HG03039 (cell line): ENCODE measurements at regions not wholly inside any gene's neighbourhood (a gene's known extent, or its start where the extent isn't known, plus 50 kb on each side); places are given as distances from the start of the nearest gene placed in this dataset.
A peak's percentile ranks its signal among the peaks of the same experiment; 100 is the strongest.

Experiments
- ATAC-seq: cut with Tn5 transposase; IDR thresholded peaks from one replicate; pipeline ENCODE4 v1.9.1; 2021; ENCODE audit warnings: mild to moderate bottlenecking, moderate library complexity; ENCODE audit not compliant: unreplicated experiment

DNA sequence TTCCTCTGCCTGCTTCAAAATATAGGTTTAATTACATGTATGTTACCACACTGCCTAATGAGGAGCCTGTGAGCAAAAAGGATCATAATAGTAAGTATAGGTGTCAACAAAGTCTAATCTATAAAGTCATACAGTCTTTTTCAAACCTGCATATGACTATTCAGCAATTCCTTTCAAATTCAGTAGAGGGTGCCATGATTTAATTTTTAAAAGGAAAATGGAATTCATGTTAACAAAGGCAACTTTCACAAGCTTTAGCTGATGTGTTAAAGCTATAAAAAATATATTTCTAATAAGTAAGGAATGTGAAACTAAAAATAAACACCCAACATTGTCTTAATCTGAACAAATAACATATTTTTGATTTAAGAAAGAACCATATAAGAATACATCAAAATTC is 52.1 kb downstream of the MPP7 start:
- no peak for ATAC-seq

- no peak for ATAC-seq
Measured at GRCh38 chr10:28250358-28250757, 52.5 kb downstream of the MPP7 start.

GRCh38 chr10:28249512-28249911 is 53.4 kb downstream of the MPP7 start:
- no peak for ATAC-seq

GRCh38 chr10:28248092-28248491 is 54.8 kb downstream of the MPP7 start:
- ATAC-seq: no peak

- no peak for ATAC-seq
Measured at GRCh38 chr10:28246023-28246422, 56.8 kb downstream of the MPP7 start.

DNA sequence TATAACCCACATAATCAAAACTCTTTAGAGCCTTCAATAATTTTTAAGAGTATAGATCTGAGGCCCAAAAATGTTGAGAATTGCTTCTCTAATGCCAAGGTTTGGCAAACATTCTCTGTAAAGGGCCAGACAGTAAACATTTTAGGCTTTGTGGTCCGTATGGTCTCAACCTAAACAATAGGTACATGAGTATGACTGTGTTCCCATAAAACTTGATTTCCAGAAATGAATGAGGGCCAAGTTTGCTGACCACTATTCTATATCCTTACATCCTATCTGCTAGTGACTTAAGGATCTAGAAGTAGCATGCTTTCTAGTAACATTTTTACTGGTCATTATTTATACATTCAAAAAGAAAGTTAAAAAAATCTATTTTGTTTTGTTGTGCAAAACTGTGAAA is 58.9 kb downstream of the MPP7 start:
- ATAC-seq: no peak

DNA sequence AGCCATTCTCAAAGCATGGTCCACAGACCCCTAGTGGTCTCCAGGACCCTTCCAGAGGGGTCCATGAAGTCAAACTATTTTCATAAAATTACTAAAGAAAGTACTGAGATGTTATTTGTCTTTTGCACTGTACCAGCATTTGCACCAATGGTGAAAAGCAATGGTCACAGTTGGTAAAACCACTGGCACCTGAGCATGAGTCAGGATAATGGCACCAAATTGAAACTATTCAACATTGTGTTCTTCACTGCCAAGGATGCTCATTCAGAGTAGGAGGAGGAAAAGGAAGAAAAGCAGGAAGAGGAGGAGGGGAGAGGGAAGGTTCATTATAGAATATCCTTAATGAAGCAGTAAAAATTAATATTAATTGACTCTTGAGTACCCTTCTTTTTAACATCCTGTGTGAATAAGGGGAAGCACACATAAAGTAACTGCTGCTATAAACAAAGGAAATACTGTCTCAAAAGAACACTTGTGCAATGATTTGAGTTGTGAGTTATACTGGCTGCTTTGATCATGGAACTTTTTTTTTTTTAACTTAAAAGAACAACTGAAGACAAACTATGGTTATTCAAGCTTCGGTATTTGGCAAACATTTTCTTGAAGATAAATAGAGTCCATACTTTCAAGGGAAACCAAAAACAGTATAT is 60.2 kb downstream of the MPP7 start:
- ATAC-seq: no peak

DNA sequence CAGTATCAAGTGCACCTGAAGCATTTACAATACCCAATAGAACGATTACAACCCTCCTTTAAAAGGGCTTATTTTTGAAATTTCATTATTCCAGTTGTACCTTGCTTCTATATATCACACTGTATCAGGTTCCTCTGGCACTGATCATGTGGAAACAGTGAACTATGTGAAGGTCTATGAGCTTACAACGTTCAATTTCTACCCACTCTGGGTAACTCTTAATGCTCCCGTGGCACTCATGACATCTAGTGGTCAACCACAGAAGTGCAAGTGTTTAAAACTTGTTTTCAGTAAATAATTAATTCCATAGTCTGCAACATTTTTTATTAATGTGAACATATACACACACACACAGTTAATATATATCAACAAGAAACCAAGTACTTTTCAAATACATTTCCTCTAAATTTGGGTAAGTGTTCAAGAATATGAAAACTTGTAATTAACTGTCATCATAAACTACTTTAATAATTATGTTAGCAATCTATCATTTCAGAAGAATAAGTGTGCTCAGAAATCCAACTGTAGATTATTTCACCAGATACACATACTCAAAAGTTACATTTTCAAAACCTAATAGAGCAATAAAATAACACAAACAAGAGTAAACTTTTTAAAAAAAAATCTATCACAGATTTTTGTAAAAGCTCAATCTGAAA is 61.0 kb downstream of the MPP7 start:
- peak; percentile 53 for ATAC-seq

DNA sequence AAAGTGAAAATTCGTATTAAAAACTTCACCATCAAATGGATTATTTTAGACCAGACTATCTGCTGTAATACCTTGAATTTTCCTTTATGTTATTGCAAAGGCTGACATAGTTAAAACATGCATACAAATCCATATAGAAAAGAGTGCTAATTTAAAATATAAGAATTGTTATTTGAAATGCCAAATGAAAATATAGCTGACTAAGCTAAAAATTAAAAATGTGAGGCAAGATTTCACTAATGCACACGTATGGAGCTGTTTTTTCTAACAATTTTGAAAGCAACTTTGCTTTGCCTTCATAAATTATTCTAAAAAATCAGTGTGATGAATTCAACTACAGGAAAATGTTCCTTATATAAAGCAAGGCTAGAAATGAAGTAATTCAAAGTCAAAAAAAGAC is 62.5 kb downstream of the MPP7 start:
- ATAC-seq: no peak

DNA sequence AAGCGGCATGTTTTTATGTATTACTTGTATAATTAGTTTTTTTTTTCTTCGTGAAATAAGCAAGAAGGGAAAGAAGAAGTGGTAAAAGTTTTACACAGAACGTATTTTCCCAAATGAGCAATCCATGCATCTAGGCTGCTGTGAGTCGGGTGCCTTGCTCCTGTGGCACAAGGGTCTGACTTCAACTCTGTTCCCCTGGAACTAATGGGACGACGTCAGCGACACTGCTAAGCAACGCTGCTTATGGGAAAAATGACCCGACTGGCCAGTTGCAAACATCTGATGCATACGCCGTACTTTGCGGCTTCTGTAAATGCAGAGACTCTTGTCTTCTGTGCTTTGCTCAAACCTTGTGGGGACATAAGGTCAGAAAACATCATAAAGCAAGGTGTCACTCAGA is 66.3 kb downstream of the MPP7 start:
- no peak for ATAC-seq

- no peak for ATAC-seq
Measured at GRCh38 chr10:28220811-28221210, 82.1 kb downstream of the MPP7 start.

DNA sequence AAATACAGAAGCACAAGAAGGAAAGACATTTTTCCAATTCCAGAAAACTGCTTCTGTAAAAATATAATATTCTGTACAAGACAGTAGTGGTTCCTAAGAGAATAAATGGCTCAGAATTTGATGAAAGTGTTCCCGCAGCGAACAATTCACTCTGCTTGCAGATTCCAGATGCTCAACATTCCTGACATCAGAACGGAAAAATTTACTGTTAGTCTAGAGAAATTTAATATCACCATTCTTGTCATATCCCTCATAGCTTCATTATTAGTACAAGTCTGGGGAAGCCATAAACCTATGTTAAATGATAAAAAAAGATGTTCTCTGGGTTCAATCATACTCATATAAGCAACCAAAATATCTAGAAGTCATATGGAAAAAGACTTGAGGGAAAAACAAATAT is 83.6 kb downstream of the MPP7 start:
- ATAC-seq: no peak

DNA sequence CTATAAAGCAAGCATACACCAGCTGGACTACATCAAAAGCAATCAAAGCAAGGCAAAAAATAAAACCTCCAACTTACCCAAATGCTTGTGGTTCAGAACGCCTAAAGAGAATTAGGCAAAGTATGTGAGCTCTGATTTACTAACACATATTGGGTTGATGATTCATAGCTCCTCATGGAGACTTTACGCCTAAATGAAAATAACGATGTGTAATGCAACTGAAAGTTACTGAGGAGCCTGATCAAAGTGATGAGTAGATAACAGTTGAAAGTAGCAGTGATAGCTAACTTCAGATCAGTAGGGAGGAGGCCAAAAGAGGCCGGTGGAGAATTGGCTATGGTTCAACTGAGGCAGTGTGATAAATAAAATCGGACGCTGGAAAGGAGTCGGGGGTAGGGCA is 85.0 kb downstream of the MPP7 start:
- no peak for ATAC-seq

- ATAC-seq: no peak
Measured at GRCh38 chr10:28215930-28216329, 86.9 kb downstream of the MPP7 start.

- ATAC-seq: no peak
Measured at GRCh38 chr10:28214219-28214618, 88.6 kb downstream of the MPP7 start.

- no peak for ATAC-seq
Measured at GRCh38 chr10:28211759-28212158, 91.1 kb downstream of the MPP7 start.

GRCh38 chr10:28207799-28208198 is 95.1 kb downstream of the MPP7 start:
- ATAC-seq: no peak

DNA sequence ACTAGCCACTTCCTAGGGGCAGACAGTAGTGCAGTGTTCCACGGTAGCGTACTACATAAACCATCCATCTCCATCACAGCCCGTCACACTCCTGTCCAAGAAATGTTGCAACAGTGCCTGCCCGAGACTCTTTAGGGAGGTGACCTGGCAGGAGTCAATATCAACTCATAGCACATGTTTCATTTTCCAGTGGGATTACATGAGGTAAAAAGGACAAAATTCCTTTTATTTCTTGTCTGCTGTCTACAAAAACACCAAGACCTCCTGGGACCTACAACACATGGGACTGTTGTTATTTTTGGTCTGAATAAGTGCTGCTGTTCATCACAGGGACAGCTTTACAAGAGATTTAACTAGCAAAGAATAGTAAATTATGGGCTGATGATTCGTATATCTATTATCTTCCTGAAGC is 99.9 kb downstream of the MPP7 start:
- ATAC-seq: no peak

GRCh38 chr10:28201410-28202400 is 101.2 kb downstream of the MPP7 start:
- ATAC-seq: no peak

DNA sequence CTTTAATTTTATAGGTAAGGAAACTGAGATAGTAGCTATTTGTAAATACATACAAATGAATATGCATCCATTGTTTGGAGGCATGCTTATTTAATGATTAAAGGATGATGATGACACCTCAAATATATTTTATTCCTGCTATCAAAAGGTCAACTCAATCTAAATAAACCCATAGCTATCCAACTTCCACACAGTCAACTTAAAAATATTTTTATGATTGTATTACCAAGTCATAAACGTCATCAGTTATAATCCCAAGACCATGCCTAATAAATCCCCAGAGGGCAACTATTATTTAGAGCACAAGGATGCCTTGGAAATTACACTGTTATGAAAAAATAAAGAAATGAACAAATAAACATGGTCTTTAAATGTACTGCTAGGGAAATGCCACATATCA is 102.1 kb downstream of the MPP7 start:
- no peak for ATAC-seq

DNA sequence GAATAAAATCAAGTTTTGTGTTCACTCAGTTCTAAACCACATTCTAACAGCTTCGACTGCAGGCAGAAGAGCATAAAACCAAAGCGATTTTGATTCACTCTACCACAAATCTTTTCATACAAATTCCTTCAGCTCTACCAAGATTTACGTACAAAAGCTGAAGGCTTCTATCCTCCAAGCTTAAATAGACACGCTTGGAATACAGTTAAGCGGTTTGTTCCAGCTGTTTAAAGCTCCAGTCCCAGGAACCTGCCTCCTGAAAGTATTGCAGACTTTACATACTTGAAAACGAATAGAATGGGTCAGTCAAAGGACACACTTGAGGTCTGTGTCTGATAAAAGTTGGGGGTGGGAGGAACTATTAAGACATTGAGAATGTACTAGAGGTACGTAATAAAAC is 102.9 kb downstream of the MPP7 start:
- no peak for ATAC-seq

GRCh38 chr10:28190196-28190595 is 112.7 kb downstream of the MPP7 start:
- no peak for ATAC-seq
